Muscle layer of duodenum (tissue), 2 donors: ENCODE measurements at regions not wholly inside any gene's neighbourhood (a gene's known extent, or its start where the extent isn't known, plus 50 kb on each side); places are given as distances from the start of the nearest gene placed in this dataset.
A peak's percentile ranks its signal among the peaks of the same experiment; 100 is the strongest.

ENCODE experiments used
- H3K27ac ChIP-seq: one replicate; pipeline ENCODE4 v1.7.0; 2013; ENCODE audit warnings: mild to moderate bottlenecking, low read length
- H3K27me3 ChIP-seq: one replicate; pipeline ENCODE4 v1.7.0; 2013; ENCODE audit warnings: low read depth, mild to moderate bottlenecking, control low read depth, low read length
- H3K36me3 ChIP-seq, 2 donors: one replicate each; pipeline ENCODE4 v1.7.0; 2013; ENCODE audit warnings: low read length in 2 of 2, control low read depth in 1 of 2, mild to moderate bottlenecking in 1 of 2; ENCODE audit not compliant: insufficient read depth in 2 of 2, control insufficient read depth in 1 of 2
- H3K4me1 ChIP-seq, 2 donors: one replicate each; pipeline ENCODE4 v1.7.0; 2013; ENCODE audit warnings: low read length in 2 of 2, mild to moderate bottlenecking in 2 of 2, control low read depth in 1 of 2, moderate library complexity in 1 of 2; ENCODE audit not compliant: insufficient read depth in 2 of 2, control insufficient read depth in 1 of 2
- H3K4me3 ChIP-seq, 2 donors: one replicate each; pipeline ENCODE4 v1.7.0; 2013; ENCODE audit warnings: low read length in 2 of 2, low read depth in 1 of 2, mild to moderate bottlenecking in 1 of 2
- H3K9me3 ChIP-seq, 2 donors: one replicate each; pipeline ENCODE4 v1.7.0; 2013; ENCODE audit warnings: low read length in 2 of 2, control low read depth in 1 of 2, mild to moderate bottlenecking in 1 of 2; ENCODE audit not compliant: control insufficient read depth in 1 of 2
- donor health status: healthy.

- Histone ChIP-seq H3K27ac (no peak overlapping the region), H3K9me3 (no peaks in the 10 kb centered on the region), H3K36me3 (no peaks in the 10 kb centered on the region), H3K4me3 (no peak overlapping the region), H3K4me1 (peaks cover 0 to 21% of the 10 kb centered on the region in 2 donors), H3K27me3 (no peaks in the 10 kb centered on the region)
These were observed 297.7 kb upstream of the CD180 start for GRCh38 chr5:67494186-67494855.

- Histone ChIP-seq H3K9me3 (no peaks in the 10 kb centered on the region), H3K27me3 (no peaks in the 10 kb centered on the region), H3K4me3 (no peak overlapping the region), H3K27ac (no peak overlapping the region), H3K4me1 (peaks cover 0 to 21% of the 10 kb centered on the region in 2 donors), H3K36me3 (no peaks in the 10 kb centered on the region)
These were observed 297.1 kb upstream of the CD180 start for GRCh38 chr5:67493676-67494075.

- Histone ChIP-seq H3K36me3 (no peaks in the 10 kb centered on the region), H3K4me1 (peaks cover 0 to 21% of the 10 kb centered on the region in 2 donors), H3K27ac (no peak overlapping the region), H3K9me3 (no peaks in the 10 kb centered on the region), H3K4me3 (no peak overlapping the region), H3K27me3 (no peaks in the 10 kb centered on the region)
These were observed 294.1 kb upstream of the CD180 start for GRCh38 chr5:67490543-67491321.

- no peak overlapping the region for H3K27ac ChIP-seq
- H3K9me3 ChIP-seq: no peaks in the 10 kb centered on the region
- H3K27me3 ChIP-seq: no peaks in the 10 kb centered on the region
- no peaks in the 10 kb centered on the region for H3K36me3 ChIP-seq
- peaks cover 0 to 4% of the 10 kb centered on the region in 2 donors for H3K4me1 ChIP-seq
- no peak overlapping the region for H3K4me3 ChIP-seq
These were observed 292.3 kb upstream of the CD180 start for GRCh38 chr5:67488885-67489284.

- Histone ChIP-seq H3K27ac (no peak overlapping the region), H3K27me3 (no peaks in the 10 kb centered on the region), H3K9me3 (no peaks in the 10 kb centered on the region), H3K36me3 (no peaks in the 10 kb centered on the region), H3K4me1 (no peaks in the 10 kb centered on the region), H3K4me3 (no peak overlapping the region)
These were observed 291.3 kb upstream of the CD180 start for GRCh38 chr5:67487862-67488261.

GRCh38 chr5:67483453-67484030 is 286.9 kb upstream of the CD180 start:
- Histone ChIP-seq H3K27ac (no peak overlapping the region), H3K36me3 (no peaks in the 10 kb centered on the region), H3K9me3 (no peaks in the 10 kb centered on the region), H3K4me1 (no peaks in the 10 kb centered on the region), H3K4me3 (no peak overlapping the region), H3K27me3 (no peaks in the 10 kb centered on the region)

- Histone ChIP-seq H3K27me3 (no peaks in the 10 kb centered on the region), H3K9me3 (no peaks in the 10 kb centered on the region), H3K36me3 (no peaks in the 10 kb centered on the region), H3K4me1 (no peaks in the 10 kb centered on the region), H3K4me3 (no peak overlapping the region), H3K27ac (no peak overlapping the region)
These were observed 284.8 kb upstream of the CD180 start for GRCh38 chr5:67481362-67481761.

- no peak overlapping the region for H3K4me3 ChIP-seq
- no peaks in the 10 kb centered on the region for H3K27me3 ChIP-seq
- no peaks in the 10 kb centered on the region for H3K4me1 ChIP-seq
- H3K9me3 ChIP-seq: no peaks in the 10 kb centered on the region
- no peaks in the 10 kb centered on the region for H3K36me3 ChIP-seq
- no peak overlapping the region for H3K27ac ChIP-seq
These were observed 281.7 kb upstream of the CD180 start for GRCh38 chr5:67478337-67478736.

GRCh38 chr5:67476995-67477394 is 280.4 kb upstream of the CD180 start:
- Histone ChIP-seq H3K4me3 (no peak overlapping the region), H3K27ac (no peak overlapping the region), H3K4me1 (no peaks in the 10 kb centered on the region), H3K27me3 (no peaks in the 10 kb centered on the region), H3K36me3 (no peaks in the 10 kb centered on the region), H3K9me3 (no peaks in the 10 kb centered on the region)

- peak overlapping the region; percentile 14 for H3K27ac ChIP-seq
- H3K4me3 ChIP-seq: no peak overlapping the region
- no peaks in the 10 kb centered on the region for H3K4me1 ChIP-seq
- no peaks in the 10 kb centered on the region for H3K27me3 ChIP-seq
- H3K9me3 ChIP-seq: no peaks in the 10 kb centered on the region
- H3K36me3 ChIP-seq: no peaks in the 10 kb centered on the region
These were observed 279.9 kb upstream of the CD180 start for GRCh38 chr5:67476531-67476930.

GRCh38 chr5:67475489-67475888 is 278.9 kb upstream of the CD180 start:
- H3K9me3 ChIP-seq: no peaks in the 10 kb centered on the region
- no peaks in the 10 kb centered on the region for H3K4me1 ChIP-seq
- no peak overlapping the region for H3K4me3 ChIP-seq
- no peaks in the 10 kb centered on the region for H3K36me3 ChIP-seq
- H3K27me3 ChIP-seq: no peaks in the 10 kb centered on the region
- peak overlapping the region; percentile 54 for H3K27ac ChIP-seq
